ENCODE measurements at regions not wholly inside any gene's neighbourhood (a gene's known extent, or its start where the extent isn't known, plus 50 kb on each side); places are given as distances from the start of the nearest gene placed in this dataset.
A peak's percentile ranks its signal among the peaks of the same experiment; 100 is the strongest.

GRCh38 chr12:94062796-94063635 is 85.4 kb upstream of the PLXNC1 start:
- no peak for DNase-seq

- DNase-seq = no peak
Measured at GRCh38 chr12:94070520-94070919, 77.9 kb upstream of the PLXNC1 start.

GRCh38 chr12:94071258-94071657 is 77.1 kb upstream of the PLXNC1 start:
- DNase-seq = no peak

GRCh38 chr12:94073441-94074051 is 74.8 kb upstream of the PLXNC1 start:
- peak; percentile 29 for DNase-seq

GRCh38 chr12:94074216-94074979 is 74.0 kb upstream of the PLXNC1 start:
- peak; percentile 91 for DNase-seq

- peak; percentile 80 for DNase-seq
Measured at GRCh38 chr12:94074980-94075629, 73.3 kb upstream of the PLXNC1 start.

- DNase-seq = no peak
Measured at GRCh38 chr12:94077209-94077608, 71.2 kb upstream of the PLXNC1 start.

GRCh38 chr12:94078138-94078723 is 70.1 kb upstream of the PLXNC1 start:
- no peak for DNase-seq

GRCh38 chr12:94078736-94079509 is 69.5 kb upstream of the PLXNC1 start:
- DNase-seq = no peak

- no peak for DNase-seq
Measured at GRCh38 chr12:94079566-94080340, 68.6 kb upstream of the PLXNC1 start.

- peak; percentile 30 for DNase-seq
Measured at GRCh38 chr12:94080341-94081009, 67.9 kb upstream of the PLXNC1 start.

GRCh38 chr12:94082690-94083089 is 65.7 kb upstream of the PLXNC1 start:
- no peak for DNase-seq

- no peak for DNase-seq
Measured at GRCh38 chr12:94089891-94090290, 58.5 kb upstream of the PLXNC1 start.

- DNase-seq = no peak
Measured at GRCh38 chr12:94091624-94092023, 56.8 kb upstream of the PLXNC1 start.

GRCh38 chr12:94092516-94093241 is 55.7 kb upstream of the PLXNC1 start:
- DNase-seq = no peak

GRCh38 chr12:94094700-94095099 is 53.7 kb upstream of the PLXNC1 start:
- no peak for DNase-seq

- no peak for DNase-seq
Measured at GRCh38 chr12:94095618-94096017, 52.8 kb upstream of the PLXNC1 start.

- no peak for DNase-seq
Measured at GRCh38 chr12:94098466-94098865, 49.9 kb upstream of the PLXNC1 start.

All from muscle of arm (tissue), 1 donor.